Peyer's patch (tissue), 4 donors: ENCODE measurements at regions not wholly inside any gene's neighbourhood (a gene's known extent, or its start where the extent isn't known, plus 50 kb on each side); places are given as distances from the start of the nearest gene placed in this dataset.
"Not testable (repeated sequence)": the region's sequence is repeated elsewhere in the genome, so short reads cannot be mapped to it uniquely, and the experiment has no call there.

Experiments
- DNase-seq, 3 donors: peaks; one replicate each; pipeline ENCODE4 v3.0.0-alpha.2; 2017 to 2019
- H3K27ac ChIP-seq, 4 donors: fragments of 200-600 bp; sonication (generic); one replicate each; pipeline ENCODE4 v1.5.1; 2016 to 2019
- H3K27me3 ChIP-seq, 2 donors: fragments of 200-600 bp; sonication (generic); one replicate each; pipeline ENCODE4 v1.5.1; 2019
- H3K36me3 ChIP-seq, 3 donors: fragments of 200-600 bp; sonication (generic); one replicate each; pipeline ENCODE4 v1.5.1; 2016 to 2019
- H3K4me1 ChIP-seq, 4 donors: fragments of 200-600 bp; sonication (generic); one replicate each; pipeline ENCODE4 v1.5.1; 2016 to 2019
- H3K4me3 ChIP-seq, 4 donors: fragments of 200-600 bp; sonication (generic); 1 replicate in 3 of 4; 2 replicates in 1 of 4; pipeline ENCODE4 v1.5.1; 2016 to 2019; ENCODE audit warnings: mild to moderate bottlenecking in 1 of 4
- H3K9me3 ChIP-seq, 4 donors: fragments of 200-600 bp; sonication (generic); one replicate each; pipeline ENCODE4 v1.5.1; 2016 to 2019; ENCODE audit warnings: mild to moderate bottlenecking in 1 of 4
- POLR2A ChIP-seq, 2 donors: fragments of 450-650 bp; IDR thresholded peaks; one replicate each; pipeline ENCODE4 v1.5.1; 2017; ENCODE audit warnings: antibody characterized with exemption in 2 of 2, mild to moderate bottlenecking in 2 of 2, moderate library complexity in 2 of 2
- TF ChIP-seq, protein P1 (sequence below), 6 experiments: fragments of 450-650 bp in 4 of 6; fragments of 200-600 bp in 2 of 6; sonication (generic) in 1 of 6; IDR thresholded peaks; one replicate each; pipeline ENCODE4 v1.5.1; 2017 to 2019; ENCODE audit warnings: antibody characterized with exemption in 6 of 6, mild to moderate bottlenecking in 3 of 6, moderate library complexity in 1 of 6

DNA sequence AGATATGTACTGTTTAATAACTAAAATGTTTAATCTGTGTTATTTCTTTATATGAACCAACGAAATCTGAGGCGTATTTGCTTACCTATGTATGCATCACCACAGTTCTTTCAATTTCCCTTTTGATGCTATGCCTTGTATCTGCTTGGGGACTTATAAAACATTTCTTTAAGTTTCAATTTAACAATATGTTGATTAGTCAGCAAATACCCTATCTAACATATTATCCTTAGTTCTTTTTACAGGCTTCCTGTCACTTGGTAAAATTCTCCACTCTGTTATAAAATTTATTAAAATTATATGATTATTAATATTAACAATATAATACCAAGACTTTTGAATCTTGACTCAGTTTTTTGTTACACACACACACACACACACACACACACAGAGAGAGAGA lies 174.3 kb downstream of the CPS1 start:
- Histone ChIP-seq H3K9me3 (no peaks in the 10 kb centered on the region), H3K4me1 (no peaks in the 10 kb centered on the region), H3K27me3 (no peaks in the 10 kb centered on the region), H3K4me3 (no peak overlapping the region), H3K36me3 (no peaks in the 10 kb centered on the region), H3K27ac (no peak overlapping the region)
- no peak for DNase-seq
- TF ChIP-seq POLR2A (IDR thresholded peaks at IDR 0.05), result no peak
- TF ChIP-seq, protein P1, sequence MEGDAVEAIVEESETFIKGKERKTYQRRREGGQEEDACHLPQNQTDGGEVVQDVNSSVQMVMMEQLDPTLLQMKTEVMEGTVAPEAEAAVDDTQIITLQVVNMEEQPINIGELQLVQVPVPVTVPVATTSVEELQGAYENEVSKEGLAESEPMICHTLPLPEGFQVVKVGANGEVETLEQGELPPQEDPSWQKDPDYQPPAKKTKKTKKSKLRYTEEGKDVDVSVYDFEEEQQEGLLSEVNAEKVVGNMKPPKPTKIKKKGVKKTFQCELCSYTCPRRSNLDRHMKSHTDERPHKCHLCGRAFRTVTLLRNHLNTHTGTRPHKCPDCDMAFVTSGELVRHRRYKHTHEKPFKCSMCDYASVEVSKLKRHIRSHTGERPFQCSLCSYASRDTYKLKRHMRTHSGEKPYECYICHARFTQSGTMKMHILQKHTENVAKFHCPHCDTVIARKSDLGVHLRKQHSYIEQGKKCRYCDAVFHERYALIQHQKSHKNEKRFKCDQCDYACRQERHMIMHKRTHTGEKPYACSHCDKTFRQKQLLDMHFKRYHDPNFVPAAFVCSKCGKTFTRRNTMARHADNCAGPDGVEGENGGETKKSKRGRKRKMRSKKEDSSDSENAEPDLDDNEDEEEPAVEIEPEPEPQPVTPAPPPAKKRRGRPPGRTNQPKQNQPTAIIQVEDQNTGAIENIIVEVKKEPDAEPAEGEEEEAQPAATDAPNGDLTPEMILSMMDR (IDR thresholded peaks at IDR 0.05), result no peak

DNA sequence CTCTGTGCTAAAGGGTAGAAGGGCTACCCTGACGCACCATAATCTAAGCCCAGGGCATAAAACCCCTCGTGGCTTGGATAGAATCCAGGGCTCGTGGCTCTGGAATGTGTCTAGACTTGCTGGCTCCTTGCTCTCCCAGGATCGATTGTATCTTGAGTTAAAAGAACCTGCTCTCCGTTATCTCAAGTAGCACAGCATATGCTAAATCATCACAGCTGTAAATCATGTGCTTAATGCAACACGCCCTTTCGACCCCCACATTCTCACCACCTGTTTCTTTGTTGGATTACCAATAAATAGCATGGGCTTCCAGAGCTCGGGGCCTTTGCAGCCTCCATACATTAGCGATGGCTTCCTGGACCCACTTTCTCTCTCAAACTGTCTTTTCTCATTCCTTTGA lies 190.4 kb downstream of the CPS1 start:
- not testable (repeated sequence) for H3K4me3 ChIP-seq, H3K9me3 ChIP-seq, DNase-seq, H3K27ac ChIP-seq, H3K4me1 ChIP-seq, H3K36me3 ChIP-seq, H3K27me3 ChIP-seq

DNA sequence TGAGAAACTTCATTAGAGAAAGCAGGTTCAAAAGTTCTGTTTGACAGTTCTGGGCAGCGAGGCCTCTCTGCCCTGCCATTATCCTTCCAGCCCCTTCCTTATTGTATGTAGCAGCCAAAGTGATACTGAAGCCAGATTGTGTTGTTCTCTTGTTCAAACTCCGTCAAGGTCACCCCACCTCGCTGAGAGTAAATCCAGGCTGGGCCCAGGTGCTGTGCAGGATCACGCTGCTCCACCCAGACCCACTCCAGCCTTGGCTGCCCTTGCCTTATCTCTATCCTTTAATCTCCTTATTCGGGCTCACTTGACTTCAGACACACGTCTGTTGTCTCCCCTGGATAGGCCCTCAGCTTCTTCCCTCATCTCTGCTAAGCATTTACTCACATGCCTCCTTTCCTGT lies 196.1 kb downstream of the CPS1 start:
- no peak for DNase-seq
- no peak overlapping the region for H3K27ac ChIP-seq

DNA sequence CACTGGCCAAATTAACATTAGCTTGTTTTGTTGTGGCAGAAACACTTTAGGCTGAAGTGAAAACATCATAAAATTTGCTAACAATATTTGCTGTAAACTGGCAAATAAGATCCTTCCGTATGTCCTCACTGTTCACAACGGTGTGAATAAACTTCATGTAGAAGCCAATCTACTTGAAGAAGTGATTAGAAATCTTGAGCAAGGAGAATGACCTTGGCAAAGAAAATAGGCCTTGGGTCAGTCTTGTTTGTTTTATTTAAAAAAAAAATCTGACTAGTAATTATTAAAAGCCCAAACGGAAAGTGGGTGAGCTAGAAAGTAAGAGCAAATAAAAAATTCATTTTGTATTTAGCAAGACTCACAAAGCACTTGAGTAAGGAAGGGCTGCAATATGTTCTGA lies 197.0 kb downstream of the CPS1 start:
- Histone ChIP-seq H3K27ac (no peak overlapping the region), H3K4me1 (no peaks in the 10 kb centered on the region), H3K4me3 (no peak overlapping the region), H3K9me3 (no peaks in the 10 kb centered on the region), H3K36me3 (no peaks in the 10 kb centered on the region), H3K27me3 (no peaks in the 10 kb centered on the region)
- TF ChIP-seq POLR2A (IDR thresholded peaks at IDR 0.05), result no peak
- TF ChIP-seq, protein P1 (IDR thresholded peaks at IDR 0.05), result no peak
- no peak for DNase-seq

More for the DNA sequence above, 196.1 kb downstream of the CPS1 start:
- no peak overlapping the region for H3K4me3 ChIP-seq
- H3K9me3 ChIP-seq, result no peaks in the 10 kb centered on the region
- no peaks in the 10 kb centered on the region for H3K4me1 ChIP-seq
- H3K36me3 ChIP-seq, result no peaks in the 10 kb centered on the region
- no peak for TF ChIP-seq POLR2A (IDR thresholded peaks at IDR 0.05)
- TF ChIP-seq, protein P1 (IDR thresholded peaks at IDR 0.05), result no peak
- no peaks in the 10 kb centered on the region for H3K27me3 ChIP-seq

DNA sequence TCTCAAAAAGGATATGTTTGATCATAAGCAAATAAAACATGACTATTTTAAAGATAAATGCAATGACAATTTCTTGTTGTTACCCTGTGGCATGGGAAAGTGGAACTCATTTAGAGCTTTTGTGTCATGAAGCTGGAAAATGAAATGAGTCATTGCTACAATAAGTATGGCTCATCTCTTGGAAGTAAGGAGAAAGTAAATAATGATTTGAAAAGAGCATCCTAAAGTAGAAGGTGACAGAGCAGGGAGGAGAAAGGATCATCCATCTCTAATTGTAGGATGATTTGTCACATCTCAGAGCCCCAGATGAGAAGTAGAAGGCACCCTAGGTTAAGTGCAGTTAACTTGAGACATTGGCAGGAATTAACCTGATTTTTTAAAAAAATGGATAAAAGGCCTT lies 200.5 kb downstream of the CPS1 start:
- Histone ChIP-seq H3K4me1 (no peaks in the 10 kb centered on the region), H3K36me3 (no peaks in the 10 kb centered on the region), H3K27me3 (no peaks in the 10 kb centered on the region), H3K27ac (no peak overlapping the region), H3K9me3 (no peaks in the 10 kb centered on the region), H3K4me3 (no peak overlapping the region)
- DNase-seq, result no peak
- TF ChIP-seq, protein P1 (IDR thresholded peaks at IDR 0.05), result no peak
- TF ChIP-seq POLR2A (IDR thresholded peaks at IDR 0.05), result no peak

DNA sequence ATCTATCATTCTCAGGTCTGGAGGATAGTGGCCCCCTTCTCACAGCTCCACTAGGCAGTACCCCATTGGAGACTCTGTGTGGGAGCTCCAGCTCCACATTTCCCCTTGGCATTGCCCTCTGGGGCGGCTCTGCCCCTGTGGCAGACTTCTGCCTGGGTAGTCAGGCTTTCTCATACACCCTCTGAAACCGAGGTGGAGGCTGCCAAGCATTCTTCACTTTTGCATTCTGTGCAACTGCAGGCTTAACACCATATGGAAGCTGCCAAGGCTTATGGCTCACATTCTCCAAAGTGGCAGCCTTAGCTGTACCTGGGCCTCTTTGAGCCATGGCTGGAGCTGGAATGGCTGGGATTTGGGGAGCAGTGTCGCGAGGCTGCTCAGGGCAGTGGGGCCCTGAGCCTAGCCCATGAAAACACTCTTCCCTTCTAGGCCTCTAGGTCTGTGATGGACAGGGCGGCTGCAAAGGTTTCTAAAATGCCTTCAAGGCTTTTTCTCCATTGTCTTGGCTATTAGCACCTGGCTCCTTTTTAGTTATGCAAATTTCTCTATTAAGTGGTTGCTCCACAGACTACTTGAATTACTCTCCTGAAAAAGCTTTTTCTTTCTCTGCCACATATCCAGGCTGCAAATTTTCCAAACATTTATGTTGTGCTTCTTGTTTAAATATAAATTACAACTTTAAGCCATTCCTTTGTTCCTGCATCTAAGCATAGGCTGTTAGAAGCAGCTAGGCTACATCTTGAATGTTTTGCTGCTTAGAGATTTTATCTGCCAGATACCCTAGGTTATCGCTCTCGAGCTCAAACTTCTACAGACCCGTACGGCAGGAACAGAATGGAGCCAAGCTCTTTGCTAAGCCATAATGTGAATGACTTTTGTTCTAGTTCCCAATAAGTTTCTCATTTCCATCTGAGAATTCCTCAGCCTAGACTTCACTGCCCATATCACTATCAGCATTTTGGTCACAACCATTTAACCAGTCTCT lies 206.5 kb downstream of the CPS1 start:
- no peak for TF ChIP-seq POLR2A (IDR thresholded peaks at IDR 0.05)
- TF ChIP-seq, protein P1 (IDR thresholded peaks at IDR 0.05), result no peak
- H3K9me3 ChIP-seq, result no peaks in the 10 kb centered on the region
- H3K4me3 ChIP-seq, result no peak overlapping the region

More for the DNA sequence above, 206.5 kb downstream of the CPS1 start:
- Histone ChIP-seq H3K27ac (no peak overlapping the region), H3K4me1 (no peaks in the 10 kb centered on the region), H3K27me3 (no peaks in the 10 kb centered on the region), H3K36me3 (no peaks in the 10 kb centered on the region)
- no peak for DNase-seq
